ENCODE measurements at regions not wholly inside any gene's neighbourhood (a gene's known extent, or its start where the extent isn't known, plus 50 kb on each side); places are given as distances from the start of the nearest gene placed in this dataset.

DNA sequence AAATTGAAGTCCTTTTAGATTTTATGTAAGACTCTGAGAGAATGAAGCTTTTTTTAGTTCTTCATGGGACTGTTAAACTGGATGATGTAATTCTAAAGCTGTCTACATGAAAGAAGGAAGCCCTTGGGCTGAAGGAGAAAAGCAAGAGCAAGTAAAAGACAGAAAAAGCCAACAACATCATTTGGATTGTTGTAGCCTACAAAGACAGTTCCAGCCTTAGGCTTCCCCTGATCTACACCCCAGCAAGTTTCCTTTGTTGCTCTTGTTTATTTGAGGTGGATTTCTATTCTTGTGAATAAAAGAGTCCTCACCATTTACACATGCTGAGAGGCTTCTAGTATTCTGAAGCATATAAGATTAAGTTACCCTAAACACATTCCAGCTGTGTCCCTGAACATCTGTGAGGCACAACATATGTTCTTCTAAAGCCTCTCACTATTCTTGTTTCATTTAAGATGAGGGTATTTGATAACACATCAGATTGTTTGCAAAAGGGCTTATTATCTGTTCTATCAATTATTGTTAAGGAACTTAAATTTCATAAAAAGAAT is 377.8 kb downstream of the LNPK start:
- Histone ChIP-seq H3K36me3 (ENCODE audit: control insufficient read depth, insufficient read depth, low read length) (no peaks in the 10 kb centered on the region), H3K27me3 (ENCODE audit: control insufficient read depth, insufficient read depth, low read length) (no peaks in the 10 kb centered on the region), H3K9me3 (ENCODE audit: control insufficient read depth in 2 of 2, low read length in 2 of 2) (no peaks in the 10 kb centered on the region), H3K27ac (ENCODE audit: insufficient read depth, low read length, poor library complexity, severe bottlenecking) (no peak overlapping the region), H3K4me3 (ENCODE audit: low read depth, low read length) (no peak overlapping the region), H3K4me1 (ENCODE audit: control insufficient read depth, insufficient read depth, low read length, poor library complexity, severe bottlenecking) (no peaks in the 10 kb centered on the region)
- Mint-ChIP-seq H3K4me3 (no peak overlapping the region), H3K4me1 (no peaks in the 10 kb centered on the region), H3K27ac (no peak overlapping the region), H3K9me3 (peaks cover 0 to 7% (median 3%) of the 10 kb centered on the region in 7 donors), H3K36me3 (no peaks in the 10 kb centered on the region), H3K27me3 (peaks cover 5% of the 10 kb centered on the region)
- ATAC-seq (ENCODE audit: low read depth in 2 of 2) (no peak), DNase-seq (no peak)

- ATAC-seq (ENCODE audit: low read depth in 2 of 2), result no peak
- Mint-ChIP-seq H3K4me1 (no peaks in the 10 kb centered on the region), H3K27ac (no peak overlapping the region), H3K27me3 (peaks cover 5% of the 10 kb centered on the region), H3K36me3 (no peaks in the 10 kb centered on the region), H3K9me3 (peaks cover 0 to 10% (median 3%) of the 10 kb centered on the region in 7 donors), H3K4me3 (no peak overlapping the region)
- H3K4me1 ChIP-seq (ENCODE audit: control insufficient read depth, insufficient read depth, low read length, poor library complexity, severe bottlenecking), result no peaks in the 10 kb centered on the region
- no peak overlapping the region for H3K27ac ChIP-seq (ENCODE audit: insufficient read depth, low read length, poor library complexity, severe bottlenecking)
- H3K36me3 ChIP-seq (ENCODE audit: control insufficient read depth, insufficient read depth, low read length), result no peaks in the 10 kb centered on the region
- H3K4me3 ChIP-seq (ENCODE audit: low read depth, low read length), result no peak overlapping the region
- DNase-seq, result peak in 1 of 3 donors; percentile 1
- no peaks in the 10 kb centered on the region for H3K27me3 ChIP-seq (ENCODE audit: control insufficient read depth, insufficient read depth, low read length)
- H3K9me3 ChIP-seq (ENCODE audit: control insufficient read depth in 2 of 2, low read length in 2 of 2), result no peaks in the 10 kb centered on the region
Observed at GRCh38 chr2:175621821-175622220, 380.2 kb downstream of the LNPK start.

DNA sequence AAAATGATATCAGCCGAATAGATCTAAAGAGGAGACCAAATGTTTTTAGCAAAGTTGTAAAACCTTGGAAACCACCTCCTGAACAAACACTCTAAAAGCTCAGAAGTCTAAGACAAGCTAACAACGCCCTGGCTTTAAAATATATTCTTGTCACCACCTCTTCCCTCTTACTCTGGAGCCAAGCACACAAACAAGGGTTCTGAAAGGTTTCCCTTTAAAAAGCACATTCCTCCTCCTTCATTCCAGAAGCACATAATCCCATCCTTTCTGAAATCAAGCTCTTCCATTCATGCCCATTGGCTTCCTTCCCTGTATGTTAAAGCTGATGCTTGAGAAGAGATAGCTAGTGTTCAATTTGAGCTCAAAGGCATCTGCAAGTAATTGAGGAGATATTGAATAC is 382.0 kb downstream of the LNPK start:
- no peak for DNase-seq
- peaks cover 5% of the 10 kb centered on the region for H3K27me3 Mint-ChIP-seq
- Histone ChIP-seq H3K27me3 (ENCODE audit: control insufficient read depth, insufficient read depth, low read length) (no peaks in the 10 kb centered on the region), H3K4me3 (ENCODE audit: low read depth, low read length) (no peak overlapping the region), H3K4me1 (ENCODE audit: control insufficient read depth, insufficient read depth, low read length, poor library complexity, severe bottlenecking) (no peaks in the 10 kb centered on the region), H3K27ac (ENCODE audit: insufficient read depth, low read length, poor library complexity, severe bottlenecking) (no peak overlapping the region), H3K36me3 (ENCODE audit: control insufficient read depth, insufficient read depth, low read length) (no peaks in the 10 kb centered on the region), H3K9me3 (ENCODE audit: control insufficient read depth in 2 of 2, low read length in 2 of 2) (no peaks in the 10 kb centered on the region)
- H3K4me1 Mint-ChIP-seq, result no peaks in the 10 kb centered on the region
- H3K4me3 Mint-ChIP-seq, result no peak overlapping the region
- H3K27ac Mint-ChIP-seq, result no peak overlapping the region
- no peak for ATAC-seq (ENCODE audit: low read depth in 2 of 2)
- H3K9me3 Mint-ChIP-seq, result peaks cover 0 to 10% (median 3%) of the 10 kb centered on the region in 7 donors
- no peaks in the 10 kb centered on the region for H3K36me3 Mint-ChIP-seq

DNA sequence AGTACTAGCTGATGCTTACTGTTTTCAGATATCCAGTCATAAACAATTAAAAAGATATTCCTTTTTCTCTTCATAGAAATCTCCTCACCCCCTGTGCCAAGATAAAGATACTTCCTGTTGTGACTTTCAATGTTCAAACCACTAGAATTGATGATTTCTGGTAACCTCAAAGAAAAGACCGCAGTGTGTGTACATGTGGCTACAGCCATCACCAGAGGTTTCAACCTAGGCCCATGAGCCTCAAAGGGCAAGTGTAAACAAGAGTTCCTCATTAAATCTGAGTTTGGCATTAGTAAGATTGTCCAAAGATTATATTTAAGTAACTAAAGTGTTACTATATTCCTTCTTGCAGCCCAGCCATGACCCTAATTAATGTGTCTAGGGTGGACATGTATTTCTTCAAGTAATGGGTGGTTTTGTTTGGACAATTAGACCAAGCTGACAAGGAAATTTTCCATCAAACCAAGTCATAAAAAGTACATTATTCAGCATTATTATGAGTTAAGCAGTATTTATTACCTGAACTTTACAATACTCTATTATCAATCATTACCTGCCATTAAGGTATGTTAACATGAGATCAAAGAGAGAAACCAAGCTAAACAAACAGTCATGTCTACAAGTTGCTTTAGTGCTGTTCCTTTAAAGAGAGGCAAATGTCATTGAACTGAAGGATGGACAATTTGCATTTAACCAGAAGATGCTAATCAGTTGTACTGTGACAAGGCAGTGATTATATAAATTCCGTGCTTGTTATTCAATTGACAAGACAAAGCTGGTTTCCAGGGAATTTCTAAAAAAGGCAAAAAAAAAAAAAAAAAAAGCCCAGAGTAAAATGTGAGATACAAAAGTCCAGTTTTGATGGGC is 382.7 kb downstream of the LNPK start:
- H3K4me3 ChIP-seq (ENCODE audit: low read depth, low read length), result no peak overlapping the region
- no peak for DNase-seq
- no peaks in the 10 kb centered on the region for H3K27me3 ChIP-seq (ENCODE audit: control insufficient read depth, insufficient read depth, low read length)
- Mint-ChIP-seq H3K36me3 (no peaks in the 10 kb centered on the region), H3K4me1 (no peaks in the 10 kb centered on the region), H3K9me3 (peaks cover 0 to 10% (median 3%) of the 10 kb centered on the region in 7 donors), H3K4me3 (no peak overlapping the region), H3K27ac (no peak overlapping the region), H3K27me3 (peaks cover 5% of the 10 kb centered on the region)
- H3K4me1 ChIP-seq (ENCODE audit: control insufficient read depth, insufficient read depth, low read length, poor library complexity, severe bottlenecking), result no peaks in the 10 kb centered on the region
- no peaks in the 10 kb centered on the region for H3K9me3 ChIP-seq (ENCODE audit: control insufficient read depth in 2 of 2, low read length in 2 of 2)
- no peak for ATAC-seq (ENCODE audit: low read depth in 2 of 2)
- H3K27ac ChIP-seq (ENCODE audit: insufficient read depth, low read length, poor library complexity, severe bottlenecking), result no peak overlapping the region
- no peaks in the 10 kb centered on the region for H3K36me3 ChIP-seq (ENCODE audit: control insufficient read depth, insufficient read depth, low read length)

DNA sequence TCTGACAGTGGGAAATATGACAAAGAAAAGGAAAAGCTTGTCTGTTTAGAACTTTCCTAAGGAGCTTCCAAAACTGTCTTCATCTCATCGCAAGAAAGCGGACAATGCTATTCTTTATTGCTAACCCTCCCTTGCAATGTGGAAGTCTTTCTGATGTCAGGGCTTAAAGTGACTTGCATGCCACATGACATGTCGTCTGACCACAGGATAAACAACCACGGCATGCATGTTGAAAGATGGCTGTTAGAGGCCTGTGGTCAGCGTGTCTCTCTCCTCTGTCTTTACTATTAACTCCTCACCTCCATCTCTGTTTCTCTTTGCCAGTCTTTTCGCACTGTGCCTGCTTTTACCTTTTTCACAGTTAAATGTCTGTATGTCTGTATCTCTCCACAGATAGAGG is 389.8 kb downstream of the LNPK start:
- ATAC-seq (ENCODE audit: low read depth in 2 of 2), result no peak
- Histone ChIP-seq H3K4me1 (ENCODE audit: control insufficient read depth, insufficient read depth, low read length, poor library complexity, severe bottlenecking) (no peaks in the 10 kb centered on the region), H3K27me3 (ENCODE audit: control insufficient read depth, insufficient read depth, low read length) (no peaks in the 10 kb centered on the region), H3K4me3 (ENCODE audit: low read depth, low read length) (no peak overlapping the region), H3K36me3 (ENCODE audit: control insufficient read depth, insufficient read depth, low read length) (no peaks in the 10 kb centered on the region), H3K27ac (ENCODE audit: insufficient read depth, low read length, poor library complexity, severe bottlenecking) (no peak overlapping the region), H3K9me3 (ENCODE audit: control insufficient read depth in 2 of 2, low read length in 2 of 2) (no peaks in the 10 kb centered on the region)
- Mint-ChIP-seq H3K27ac (no peak overlapping the region), H3K4me3 (no peak overlapping the region), H3K4me1 (no peaks in the 10 kb centered on the region), H3K27me3 (no peaks in the 10 kb centered on the region), H3K9me3 (peaks cover 0 to 1% (median 0%) of the 10 kb centered on the region in 7 donors), H3K36me3 (no peaks in the 10 kb centered on the region)
- no peak for DNase-seq

DNA sequence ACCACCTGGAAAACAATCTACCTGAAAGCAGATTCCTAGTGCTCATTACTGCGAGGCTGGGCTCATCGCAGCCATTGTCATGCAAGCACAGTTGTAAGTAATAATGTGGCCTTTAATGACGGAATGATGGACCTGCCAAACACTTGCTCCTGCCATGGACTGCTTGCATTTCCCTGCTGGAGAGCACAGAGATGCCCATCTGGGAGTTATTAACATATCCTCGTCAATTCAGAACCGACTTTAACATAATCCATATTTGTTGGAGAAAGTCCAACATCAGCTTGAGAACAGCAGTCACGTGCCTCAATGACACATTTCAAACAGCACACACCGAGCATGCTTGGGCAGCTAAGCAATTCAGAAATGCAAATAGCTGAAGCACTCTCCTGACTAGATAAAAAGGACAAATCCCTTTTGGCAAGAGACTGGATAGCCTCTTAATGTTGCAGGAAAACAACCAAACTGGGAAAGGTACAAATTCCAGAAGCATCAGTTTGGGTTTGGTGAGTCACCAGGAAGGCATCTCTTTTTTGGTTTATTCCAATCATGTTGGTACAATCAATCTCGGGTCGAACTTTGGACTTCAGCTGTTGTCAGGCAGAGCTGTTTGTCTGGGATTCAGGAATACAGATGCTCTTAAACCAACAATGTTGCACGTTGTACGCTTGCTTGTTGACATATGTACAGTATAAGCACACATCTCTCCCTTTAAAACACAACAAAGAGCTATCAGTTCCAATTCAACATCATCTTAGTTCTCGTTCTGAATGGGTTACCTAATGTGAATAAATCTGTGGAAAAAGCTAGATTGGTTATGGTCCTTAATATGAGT is 395.8 kb downstream of the LNPK start:
- H3K9me3 ChIP-seq (ENCODE audit: control insufficient read depth in 2 of 2, low read length in 2 of 2), result no peaks in the 10 kb centered on the region
- ATAC-seq (ENCODE audit: low read depth in 2 of 2) (no peak), DNase-seq (no peak)
- no peak overlapping the region for H3K27ac ChIP-seq (ENCODE audit: insufficient read depth, low read length, poor library complexity, severe bottlenecking)
- H3K4me3 ChIP-seq (ENCODE audit: low read depth, low read length), result no peak overlapping the region
- Mint-ChIP-seq H3K27ac (no peak overlapping the region), H3K4me1 (no peaks in the 10 kb centered on the region), H3K4me3 (no peak overlapping the region), H3K27me3 (peaks cover 4% of the 10 kb centered on the region), H3K9me3 (peaks cover 0 to 1% (median 0%) of the 10 kb centered on the region in 7 donors), H3K36me3 (no peaks in the 10 kb centered on the region)
- H3K27me3 ChIP-seq (ENCODE audit: control insufficient read depth, insufficient read depth, low read length), result no peaks in the 10 kb centered on the region
- H3K4me1 ChIP-seq (ENCODE audit: control insufficient read depth, insufficient read depth, low read length, poor library complexity, severe bottlenecking), result no peaks in the 10 kb centered on the region
- H3K36me3 ChIP-seq (ENCODE audit: control insufficient read depth, insufficient read depth, low read length), result no peaks in the 10 kb centered on the region

- Mint-ChIP-seq H3K27me3 (peaks cover 4% of the 10 kb centered on the region), H3K27ac (no peak overlapping the region), H3K4me1 (no peaks in the 10 kb centered on the region), H3K4me3 (no peak overlapping the region), H3K36me3 (no peaks in the 10 kb centered on the region), H3K9me3 (peaks cover 0 to 1% (median 0%) of the 10 kb centered on the region in 7 donors)
- Histone ChIP-seq H3K27ac (ENCODE audit: insufficient read depth, low read length, poor library complexity, severe bottlenecking) (no peak overlapping the region), H3K9me3 (ENCODE audit: control insufficient read depth in 2 of 2, low read length in 2 of 2) (no peaks in the 10 kb centered on the region), H3K4me3 (ENCODE audit: low read depth, low read length) (no peak overlapping the region), H3K4me1 (ENCODE audit: control insufficient read depth, insufficient read depth, low read length, poor library complexity, severe bottlenecking) (no peaks in the 10 kb centered on the region), H3K36me3 (ENCODE audit: control insufficient read depth, insufficient read depth, low read length) (no peaks in the 10 kb centered on the region), H3K27me3 (ENCODE audit: control insufficient read depth, insufficient read depth, low read length) (no peaks in the 10 kb centered on the region)
- DNase-seq (no peak), ATAC-seq (ENCODE audit: low read depth in 2 of 2) (no peak)
Observed at GRCh38 chr2:175605640-175606009, 396.4 kb downstream of the LNPK start.

Data from CD4-positive, CD25-positive, alpha-beta regulatory T cell (primary cell).